Trophoblast cell (in vitro differentiated cells and primary cell): ENCODE measurements at regions not wholly inside any gene's neighbourhood (a gene's known extent, or its start where the extent isn't known, plus 50 kb on each side); places are given as distances from the start of the nearest gene placed in this dataset.

ENCODE experiments used
- DNase-seq, 2 donors: peaks; one replicate each; pipeline ENCODE4 v3.0.0-alpha.2; 2016
- H2AFZ ChIP-seq: 2 replicates; pipeline ENCODE4 v1.6.1; 2013; ENCODE audit warnings: low read length, moderate library complexity, mild to moderate bottlenecking; ENCODE audit not compliant: insufficient read depth, poor library complexity
- H2AK5ac ChIP-seq: 2 replicates; pipeline ENCODE4 v1.6.1; 2013; ENCODE audit warnings: mild to moderate bottlenecking, low read length
- H2BK120ac ChIP-seq: 2 replicates; pipeline ENCODE4 v1.6.1; 2013; ENCODE audit warnings: low read length, mild to moderate bottlenecking, moderate library complexity; ENCODE audit not compliant: insufficient read depth, poor library complexity
- H2BK12ac ChIP-seq: 2 replicates; pipeline ENCODE4 v1.6.1; 2013; ENCODE audit warnings: mild to moderate bottlenecking, low read length, moderate library complexity
- H2BK5ac ChIP-seq: 2 replicates; pipeline ENCODE4 v1.6.1; 2013; ENCODE audit warnings: low read length, low read depth, moderate library complexity, mild to moderate bottlenecking; ENCODE audit not compliant: poor library complexity
- H3K14ac ChIP-seq: 2 replicates; pipeline ENCODE4 v1.6.1; 2013; ENCODE audit warnings: mild to moderate bottlenecking, low read length
- H3K18ac ChIP-seq: 2 replicates; pipeline ENCODE4 v1.6.1; 2013; ENCODE audit warnings: mild to moderate bottlenecking, low read length
- H3K23ac ChIP-seq: 2 replicates; pipeline ENCODE4 v1.6.1; 2013; ENCODE audit warnings: low read length
- H3K27ac ChIP-seq: 2 replicates; pipeline ENCODE4 v1.5.1; 2013; ENCODE audit warnings: low read depth, mild to moderate bottlenecking, inconsistent platforms, low read length, moderate library complexity
- H3K27me3 ChIP-seq: 2 replicates; pipeline ENCODE4 v1.6.1; 2013; ENCODE audit warnings: inconsistent platforms, mild to moderate bottlenecking, low read length, moderate library complexity; ENCODE audit not compliant: insufficient read depth
- H3K36me3 ChIP-seq, 2 experiments: 1 replicate in 1 of 2; 2 replicates in 1 of 2; pipeline ENCODE4 v1.6.1; 2013; ENCODE audit warnings: low read length in 2 of 2, mild to moderate bottlenecking in 2 of 2, moderate library complexity in 1 of 2; ENCODE audit not compliant: insufficient read depth in 2 of 2, control insufficient read depth in 1 of 2
- H3K4ac ChIP-seq: 2 replicates; pipeline ENCODE4 v1.6.1; 2013; ENCODE audit warnings: low read depth, mild to moderate bottlenecking, low read length, moderate library complexity
- H3K4me1 ChIP-seq, 2 experiments: 1 replicate in 1 of 2; 2 replicates in 1 of 2; pipeline ENCODE4 v1.6.1; 2013; ENCODE audit warnings: low read length in 2 of 2, mild to moderate bottlenecking in 2 of 2, moderate library complexity in 1 of 2; ENCODE audit not compliant: insufficient read depth in 2 of 2, control insufficient read depth in 1 of 2
- H3K4me2 ChIP-seq: 2 replicates; pipeline ENCODE4 v1.6.1; 2013; ENCODE audit warnings: inconsistent platforms, mild to moderate bottlenecking, low read length, moderate library complexity
- H3K4me3 ChIP-seq: 2 replicates; pipeline ENCODE4 v1.5.1; 2013; ENCODE audit warnings: mild to moderate bottlenecking, low read depth, low read length, inconsistent platforms
- H3K79me1 ChIP-seq: one replicate; pipeline ENCODE4 v1.6.1; 2013; ENCODE audit warnings: low read length
- H3K79me2 ChIP-seq: 2 replicates; pipeline ENCODE4 v1.6.1; 2013; ENCODE audit warnings: low read length, mild to moderate bottlenecking; ENCODE audit not compliant: control insufficient read depth, insufficient read depth, poor library complexity
- H3K9ac ChIP-seq: 2 replicates; pipeline ENCODE4 v1.6.1; 2013; ENCODE audit warnings: mild to moderate bottlenecking, low read length
- H3K9me3 ChIP-seq: 2 replicates; pipeline ENCODE4 v1.6.1; 2013; ENCODE audit warnings: low read depth, mild to moderate bottlenecking, control low read depth, inconsistent platforms, low read length; ENCODE audit not compliant: insufficient read depth
- H4K12ac ChIP-seq: 2 replicates; pipeline ENCODE4 v1.6.1; 2013; ENCODE audit warnings: low read depth, mild to moderate bottlenecking, low read length, moderate library complexity
- H4K8ac ChIP-seq: 2 replicates; pipeline ENCODE4 v1.6.1; 2013; ENCODE audit warnings: low read depth, mild to moderate bottlenecking, low read length, moderate library complexity
- H4K91ac ChIP-seq: one replicate; pipeline ENCODE4 v1.6.1; 2013; ENCODE audit warnings: low read depth, mild to moderate bottlenecking, low read length, moderate library complexity
- WGBS: extraction: QIAGEN DNeasy Blood & Tissue Kit; methylation state at CpG from one replicate; pipeline ENCODE4 v1.1.7; 2013; ENCODE audit warnings: missing lambda C conversion rate; ENCODE audit not compliant: insufficient read length, insufficient coverage; ENCODE audit errors: extremely low coverage; 5-methylcytosine and 5-hydroxymethylcytosine counted together

DNA sequence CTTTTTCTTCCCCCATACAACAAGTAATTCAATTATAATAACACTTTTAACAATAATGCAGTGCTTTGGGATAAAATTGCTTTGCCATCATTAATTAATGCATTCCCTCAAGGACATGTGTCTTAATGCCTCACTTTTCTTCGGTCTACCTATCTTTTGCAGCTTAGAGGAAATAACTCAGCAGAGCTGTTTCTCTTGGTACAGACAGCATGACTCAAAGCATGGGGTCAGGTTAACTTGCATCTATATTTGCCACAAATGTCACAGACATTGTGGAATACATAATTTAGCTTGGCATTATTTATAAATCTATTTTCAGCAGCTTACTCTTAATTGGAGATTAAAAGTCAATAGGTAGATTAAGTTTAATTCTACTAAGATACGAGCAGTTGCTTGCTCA, 376.1 kb upstream of the CNTNAP5 start:
- H2BK5ac ChIP-seq, result no peak overlapping the region
- no peak overlapping the region for H3K4me3 ChIP-seq
- no peaks in the 10 kb centered on the region for H3K27me3 ChIP-seq
- H3K23ac ChIP-seq, result no peak overlapping the region
- no peaks in the 10 kb centered on the region for H3K36me3 ChIP-seq
- H2BK12ac ChIP-seq, result no peak overlapping the region
- peaks cover 1% of the 10 kb centered on the region for H3K9me3 ChIP-seq
- no peak overlapping the region for H3K4me2 ChIP-seq
- H3K4me1 ChIP-seq, result no peaks in the 10 kb centered on the region
- no peaks in the 10 kb centered on the region for H3K79me1 ChIP-seq
- no peak overlapping the region for H3K9ac ChIP-seq
- WGBS, result no CpG with 5 or more reads among the region's 2 CpGs
- no peaks in the 10 kb centered on the region for H3K79me2 ChIP-seq
- H4K91ac ChIP-seq, result no peak overlapping the region
- H3K18ac ChIP-seq, result no peak overlapping the region
- no peak overlapping the region for H4K12ac ChIP-seq
- no peak overlapping the region for H4K8ac ChIP-seq
- no peak overlapping the region for H3K4ac ChIP-seq
- DNase-seq, result no peak
- no peak overlapping the region for H3K14ac ChIP-seq
- H3K27ac ChIP-seq, result no peak overlapping the region
- H2AK5ac ChIP-seq, result no peak overlapping the region
- no peak overlapping the region for H2BK120ac ChIP-seq
- no peak overlapping the region for H2AFZ ChIP-seq

DNA sequence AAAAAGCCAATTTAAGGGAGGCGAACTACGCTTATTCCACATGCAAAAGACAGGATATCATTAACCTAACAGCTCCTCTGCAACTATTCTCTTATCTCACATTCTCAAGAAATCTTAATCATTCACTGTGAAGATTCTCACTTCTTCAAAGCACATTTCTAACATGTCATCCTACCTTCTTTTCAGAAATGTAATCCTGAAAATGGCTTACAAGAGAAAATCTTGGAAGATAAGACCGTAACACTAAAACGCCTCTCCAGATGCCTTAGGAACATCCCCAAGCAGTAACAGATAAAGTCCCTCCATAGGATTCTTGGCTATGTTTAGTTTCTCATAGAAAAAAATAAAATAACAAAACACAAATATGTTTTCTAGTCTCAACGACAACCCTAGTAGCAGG, 373.9 kb upstream of the CNTNAP5 start:
- Histone ChIP-seq H4K91ac (no peak overlapping the region), H2AK5ac (no peak overlapping the region)

DNA sequence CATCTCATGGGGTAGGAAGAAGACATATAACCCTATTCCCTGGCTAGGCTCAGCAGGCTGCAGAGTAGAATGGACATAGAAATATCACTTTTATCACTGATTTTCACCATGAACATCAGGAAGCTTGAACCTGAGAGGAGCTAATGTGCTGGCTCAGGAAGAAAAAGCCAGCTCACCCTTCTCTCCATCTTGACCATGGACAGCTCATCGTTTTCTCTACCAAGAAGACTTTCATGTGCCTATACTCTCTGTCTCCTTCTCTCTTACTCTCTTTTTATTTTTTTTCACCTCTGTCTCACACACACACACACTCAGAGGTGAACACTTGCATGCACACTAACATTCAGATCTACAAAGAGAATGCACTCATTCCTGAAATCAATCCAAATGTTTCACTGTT, 372.8 kb upstream of the CNTNAP5 start:
- H3K14ac ChIP-seq, result no peak overlapping the region
- no peak overlapping the region for H3K4ac ChIP-seq
- H2BK120ac ChIP-seq, result no peak overlapping the region
- no peak overlapping the region for H2AFZ ChIP-seq
- H2BK12ac ChIP-seq, result no peak overlapping the region
- H4K8ac ChIP-seq, result no peak overlapping the region
- no peak overlapping the region for H3K9ac ChIP-seq
- H3K4me2 ChIP-seq, result no peak overlapping the region
- no peak overlapping the region for H4K12ac ChIP-seq
- no peak overlapping the region for H2BK5ac ChIP-seq
- H3K4me3 ChIP-seq, result no peak overlapping the region
- no peak overlapping the region for H3K18ac ChIP-seq
- H4K91ac ChIP-seq, result no peak overlapping the region
- H3K79me1 ChIP-seq, result no peaks in the 10 kb centered on the region
- no peaks in the 10 kb centered on the region for H3K27me3 ChIP-seq
- peaks cover 1% of the 10 kb centered on the region for H3K9me3 ChIP-seq
- H3K27ac ChIP-seq, result no peak overlapping the region
- WGBS, result no CpG with 5 or more reads among the region's 1 CpG
- no peak overlapping the region for H2AK5ac ChIP-seq
- no peaks in the 10 kb centered on the region for H3K36me3 ChIP-seq
- H3K4me1 ChIP-seq, result no peaks in the 10 kb centered on the region
- no peak for DNase-seq
- no peaks in the 10 kb centered on the region for H3K79me2 ChIP-seq
- no peak overlapping the region for H3K23ac ChIP-seq

More for the DNA sequence above, 373.9 kb upstream of the CNTNAP5 start:
- Histone ChIP-seq H3K36me3 (no peaks in the 10 kb centered on the region), H3K23ac (no peak overlapping the region), H4K12ac (no peak overlapping the region), H3K27ac (no peak overlapping the region), H3K14ac (no peak overlapping the region), H3K79me2 (no peaks in the 10 kb centered on the region), H3K79me1 (no peaks in the 10 kb centered on the region), H3K27me3 (no peaks in the 10 kb centered on the region), H3K18ac (no peak overlapping the region), H3K4me2 (no peak overlapping the region), H2BK120ac (no peak overlapping the region), H2BK5ac (no peak overlapping the region), H4K8ac (no peak overlapping the region), H2AFZ (no peak overlapping the region), H3K4me1 (no peaks in the 10 kb centered on the region), H3K9ac (no peak overlapping the region), H3K4ac (no peak overlapping the region), H3K4me3 (no peak overlapping the region), H3K9me3 (peaks cover 1% of the 10 kb centered on the region), H2BK12ac (no peak overlapping the region)
- WGBS, result no CpG with 5 or more reads among the region's 5 CpGs
- peak in 1 of 2 donors; percentile 39 for DNase-seq

DNA sequence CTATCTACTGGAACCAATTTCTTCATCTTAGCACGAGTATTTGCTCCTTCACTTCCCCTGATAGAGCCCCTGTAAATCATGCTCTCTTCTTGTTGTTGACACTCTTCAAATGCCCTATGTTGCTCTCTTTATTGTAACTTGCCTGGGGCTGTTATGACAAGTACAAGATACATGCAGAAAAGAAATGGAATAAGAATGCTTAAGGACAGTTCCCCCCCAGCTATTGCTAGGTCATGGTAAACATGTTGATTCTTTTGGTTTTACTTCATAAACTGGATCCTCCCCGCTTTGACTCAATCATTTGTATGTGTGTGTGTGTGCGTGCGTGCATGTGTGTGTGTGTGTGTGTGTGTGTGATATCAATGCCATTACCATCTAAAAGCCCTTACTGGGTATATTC, 368.5 kb upstream of the CNTNAP5 start:
- H4K8ac ChIP-seq, result no peak overlapping the region
- H3K4me2 ChIP-seq, result no peak overlapping the region
- no peak overlapping the region for H4K12ac ChIP-seq
- peaks cover 3% of the 10 kb centered on the region for H3K9me3 ChIP-seq
- no peak overlapping the region for H3K4ac ChIP-seq
- H3K27ac ChIP-seq, result no peak overlapping the region
- H3K36me3 ChIP-seq, result no peaks in the 10 kb centered on the region
- no peak overlapping the region for H2BK120ac ChIP-seq
- H3K18ac ChIP-seq, result no peak overlapping the region
- H2AK5ac ChIP-seq, result no peak overlapping the region
- H2BK5ac ChIP-seq, result no peak overlapping the region
- H4K91ac ChIP-seq, result no peak overlapping the region
- H3K4me1 ChIP-seq, result no peaks in the 10 kb centered on the region
- no peak overlapping the region for H3K14ac ChIP-seq
- H3K79me1 ChIP-seq, result no peaks in the 10 kb centered on the region
- no peaks in the 10 kb centered on the region for H3K79me2 ChIP-seq
- no peaks in the 10 kb centered on the region for H3K27me3 ChIP-seq
- no peak overlapping the region for H3K9ac ChIP-seq
- no CpG with 5 or more reads among the region's 4 CpGs for WGBS
- peak in 1 of 2 donors; percentile 60 for DNase-seq
- no peak overlapping the region for H3K23ac ChIP-seq
- H2AFZ ChIP-seq, result no peak overlapping the region
- no peak overlapping the region for H3K4me3 ChIP-seq
- no peak overlapping the region for H2BK12ac ChIP-seq
